ENCODE measurements at regions not wholly inside any gene's neighbourhood (a gene's known extent, or its start where the extent isn't known, plus 50 kb on each side); places are given as distances from the start of the nearest gene placed in this dataset.

DNA sequence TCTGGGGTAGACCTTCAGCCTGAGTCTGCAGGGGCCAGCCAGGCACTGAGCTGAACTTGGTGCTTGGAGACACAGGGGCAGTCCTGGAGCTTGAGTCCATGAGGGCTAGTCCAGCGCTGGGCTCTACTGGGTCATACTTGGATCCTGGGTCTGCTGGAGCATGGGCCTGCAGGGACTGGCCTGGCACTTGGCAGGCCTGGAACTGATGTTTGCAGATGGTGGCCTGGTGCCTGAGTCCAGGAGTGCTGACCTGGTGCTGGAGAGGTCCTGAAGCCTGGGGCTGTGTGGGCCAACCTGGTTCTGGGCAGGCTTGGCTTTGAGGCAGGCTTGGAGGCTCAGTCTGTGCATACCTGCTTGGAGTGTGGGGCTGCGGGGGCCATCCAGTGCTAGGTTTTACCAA is 143.4 kb upstream of the DSCAM start:
- Histone ChIP-seq H3K36me3 (ENCODE audit: insufficient read depth, low read length) (no peaks in the 10 kb centered on the region), H3K4me2 (ENCODE audit: low read length) (no peak overlapping the region), H3K9me3 (ENCODE audit: low read length) (no peaks in the 10 kb centered on the region), H2AFZ (ENCODE audit: low read depth, low read length) (no peak overlapping the region), H3K9ac (ENCODE audit: low read length) (no peak overlapping the region), H3K4me3 (ENCODE audit: low read length) (no peak overlapping the region), H3K79me2 (replicated peaks; ENCODE audit: insufficient read depth, low read length) (no peaks in the 10 kb centered on the region), H4K20me1 (ENCODE audit: insufficient read depth) (no peaks in the 10 kb centered on the region), H3K9me2 (ENCODE audit: insufficient read depth, low read length) (no peaks in the 10 kb centered on the region), H3K27me3 (ENCODE audit: insufficient read depth, low read depth, low read length) (no peaks in the 10 kb centered on the region), H3F3A (ENCODE audit: insufficient read depth, low read length, poor library complexity, severe bottlenecking) (no peaks in the 10 kb centered on the region), H3K27ac (ENCODE audit: low read length) (no peak overlapping the region)
- TF ChIP-seq EP300 (conservative IDR thresholded peaks at IDR 0.05; ENCODE audit: poor library complexity, severe bottlenecking): no peak
- TF ChIP-seq RAD21 (conservative IDR thresholded peaks at IDR 0.05): no peak
- no peak for TF ChIP-seq REST (IDR thresholded peaks at IDR 0.05; ENCODE audit: borderline replicate concordance)
- no peak for TF ChIP-seq MXI1 (conservative IDR thresholded peaks at IDR 0.05; ENCODE audit: poor library complexity, severe bottlenecking)
- no peak for TF ChIP-seq POLR2AphosphoS5 (IDR thresholded peaks at IDR 0.05)
- TF ChIP-seq EZH2 (IDR thresholded peaks at IDR 0.05; ENCODE audit: borderline replicate concordance, insufficient read depth, low read length, poor library complexity, severe bottlenecking): no peak
- TF ChIP-seq SMC3 (conservative IDR thresholded peaks at IDR 0.05; ENCODE audit: poor library complexity): no peak
- TF ChIP-seq TAF1 (IDR thresholded peaks at IDR 0.05; ENCODE audit: low read depth): no peak
- TF ChIP-seq CTCF (IDR thresholded peaks at IDR 0.05; ENCODE audit: poor library complexity, severe bottlenecking): no peak

- Histone ChIP-seq H3F3A (ENCODE audit: insufficient read depth, low read length, poor library complexity, severe bottlenecking) (no peaks in the 10 kb centered on the region), H3K4me3 (ENCODE audit: low read length) (no peak overlapping the region), H3K9me3 (ENCODE audit: low read length) (no peaks in the 10 kb centered on the region), H2AFZ (ENCODE audit: low read depth, low read length) (no peak overlapping the region), H3K27me3 (ENCODE audit: insufficient read depth, low read depth, low read length) (no peaks in the 10 kb centered on the region), H3K36me3 (ENCODE audit: insufficient read depth, low read length) (no peaks in the 10 kb centered on the region), H3K4me2 (ENCODE audit: low read length) (no peak overlapping the region), H3K27ac (ENCODE audit: low read length) (no peak overlapping the region), H4K20me1 (ENCODE audit: insufficient read depth) (no peaks in the 10 kb centered on the region), H3K9me2 (ENCODE audit: insufficient read depth, low read length) (no peaks in the 10 kb centered on the region), H3K9ac (ENCODE audit: low read length) (no peak overlapping the region), H3K79me2 (replicated peaks; ENCODE audit: insufficient read depth, low read length) (no peaks in the 10 kb centered on the region)
- TF ChIP-seq MXI1 (conservative IDR thresholded peaks at IDR 0.05; ENCODE audit: poor library complexity, severe bottlenecking): no peak
- TF ChIP-seq EP300 (conservative IDR thresholded peaks at IDR 0.05; ENCODE audit: poor library complexity, severe bottlenecking): no peak
- no peak for TF ChIP-seq CTCF (IDR thresholded peaks at IDR 0.05; ENCODE audit: poor library complexity, severe bottlenecking)
- TF ChIP-seq TAF1 (IDR thresholded peaks at IDR 0.05; ENCODE audit: low read depth): no peak
- no peak for TF ChIP-seq RAD21 (conservative IDR thresholded peaks at IDR 0.05)
- TF ChIP-seq EZH2 (IDR thresholded peaks at IDR 0.05; ENCODE audit: borderline replicate concordance, insufficient read depth, low read length, poor library complexity, severe bottlenecking): no peak
- no peak for TF ChIP-seq SMC3 (conservative IDR thresholded peaks at IDR 0.05; ENCODE audit: poor library complexity)
- no peak for TF ChIP-seq POLR2AphosphoS5 (IDR thresholded peaks at IDR 0.05)
- no peak for TF ChIP-seq REST (IDR thresholded peaks at IDR 0.05; ENCODE audit: borderline replicate concordance)
Measured at GRCh38 chr21:40997831-40998230, 150.9 kb upstream of the DSCAM start.
